ENCODE measurements at regions not wholly inside any gene's neighbourhood (a gene's known extent, or its start where the extent isn't known, plus 50 kb on each side); places are given as distances from the start of the nearest gene placed in this dataset.
A peak's percentile ranks its signal among the peaks of the same experiment; 100 is the strongest.

GRCh38 chr9:107712390-107712789 is 222.8 kb upstream of the KLF4 start:
- intact Hi-C loops (cut with DNase I): no loop called here
- no peak overlapping the region for H3K27ac ChIP-seq (ENCODE audit: low read depth in 1 of 2, low read length in 2 of 2)
- H3K27me3 ChIP-seq (ENCODE audit: control insufficient read depth in 1 of 2, insufficient read depth in 2 of 2, low read length in 1 of 2): no peaks in the 10 kb centered on the region
- DNase-seq (no peak), ATAC-seq (ENCODE audit: low FRiP score) (no peak)
- no peaks in the 10 kb centered on the region for H3K4me1 ChIP-seq (ENCODE audit: control insufficient read depth in 1 of 2, insufficient read depth in 2 of 2, low read length in 2 of 2)
- H3K36me3 ChIP-seq (ENCODE audit: control insufficient read depth in 1 of 2, insufficient read depth in 2 of 2, low read length in 1 of 2): no peaks in the 10 kb centered on the region
- WGBS, 2 donors: 84 to 85% methylated on average over 3 of the region's 3 CpGs
- H3K4me3 ChIP-seq (ENCODE audit: low read length in 2 of 2): no peak overlapping the region
- H3K9me3 ChIP-seq (ENCODE audit: control insufficient read depth, low read length): no peaks in the 10 kb centered on the region

GRCh38 chr9:107711542-107711941 is 222.0 kb upstream of the KLF4 start:
- no peak overlapping the region for H3K4me3 ChIP-seq (ENCODE audit: low read length in 2 of 2)
- peak; percentile 65 to 80 for DNase-seq
- intact Hi-C loops (cut with DNase I): no loop called here
- 23% methylated on average over 6 of the region's 6 CpGs for WGBS, 2 donors
- H3K36me3 ChIP-seq (ENCODE audit: control insufficient read depth in 1 of 2, insufficient read depth in 2 of 2, low read length in 1 of 2): no peaks in the 10 kb centered on the region
- H3K9me3 ChIP-seq (ENCODE audit: control insufficient read depth, low read length): no peaks in the 10 kb centered on the region
- ATAC-seq (ENCODE audit: low FRiP score): no peak
- no peak overlapping the region for H3K27ac ChIP-seq (ENCODE audit: low read depth in 1 of 2, low read length in 2 of 2)
- H3K27me3 ChIP-seq (ENCODE audit: control insufficient read depth in 1 of 2, insufficient read depth in 2 of 2, low read length in 1 of 2): no peaks in the 10 kb centered on the region
- H3K4me1 ChIP-seq (ENCODE audit: control insufficient read depth in 1 of 2, insufficient read depth in 2 of 2, low read length in 2 of 2): no peaks in the 10 kb centered on the region

DNA sequence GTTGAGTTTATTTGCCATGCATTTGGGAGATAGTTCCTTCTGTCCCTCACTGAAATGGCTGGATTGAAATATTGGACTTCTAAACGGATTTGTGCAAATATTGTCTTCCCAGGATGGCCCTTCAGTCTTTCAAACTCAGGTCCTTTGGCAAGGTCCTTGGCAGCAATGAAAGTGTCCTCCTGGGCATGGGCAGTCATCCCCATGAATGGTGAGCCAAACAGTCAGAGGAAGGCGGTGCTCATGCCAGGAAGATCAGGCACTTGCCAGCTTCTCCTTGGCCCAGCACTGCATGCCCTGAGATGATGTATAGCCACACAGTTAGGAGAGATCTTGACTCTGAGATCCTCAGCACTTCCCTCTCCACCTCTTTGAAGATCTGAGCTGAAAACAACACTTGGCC is 221.4 kb upstream of the KLF4 start:
- no peak for ATAC-seq (ENCODE audit: low FRiP score)
- WGBS, 2 donors: 15 to 28% methylated on average over 2 of the region's 2 CpGs
- no peaks in the 10 kb centered on the region for H3K27me3 ChIP-seq (ENCODE audit: control insufficient read depth in 1 of 2, insufficient read depth in 2 of 2, low read length in 1 of 2)
- no peaks in the 10 kb centered on the region for H3K4me1 ChIP-seq (ENCODE audit: control insufficient read depth in 1 of 2, insufficient read depth in 2 of 2, low read length in 2 of 2)
- no peak for DNase-seq
- H3K27ac ChIP-seq (ENCODE audit: low read depth in 1 of 2, low read length in 2 of 2): no peak overlapping the region
- intact Hi-C loops (cut with DNase I): no loop called here
- no peak overlapping the region for H3K4me3 ChIP-seq (ENCODE audit: low read length in 2 of 2)
- no peaks in the 10 kb centered on the region for H3K9me3 ChIP-seq (ENCODE audit: control insufficient read depth, low read length)
- H3K36me3 ChIP-seq (ENCODE audit: control insufficient read depth in 1 of 2, insufficient read depth in 2 of 2, low read length in 1 of 2): no peaks in the 10 kb centered on the region

DNA sequence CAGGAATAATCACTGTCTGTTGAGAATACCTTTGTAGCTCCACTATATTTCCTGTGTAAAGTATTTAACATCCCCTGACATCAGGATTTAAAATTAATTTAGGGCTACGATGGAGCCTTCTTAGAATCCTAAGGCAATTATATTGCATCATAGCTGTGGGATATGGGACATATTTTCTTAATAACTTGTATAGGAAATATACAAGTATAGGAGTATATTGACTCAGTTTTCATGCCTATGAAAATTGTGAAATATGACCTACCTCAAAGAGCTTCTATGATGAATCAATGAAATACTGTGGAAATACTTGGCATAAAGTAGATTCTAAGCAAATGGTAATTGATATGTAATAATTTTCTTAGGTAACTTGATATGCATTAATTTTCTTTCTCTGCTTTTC is 221.0 kb upstream of the KLF4 start:
- Histone ChIP-seq H3K27me3 (ENCODE audit: control insufficient read depth in 1 of 2, insufficient read depth in 2 of 2, low read length in 1 of 2) (no peaks in the 10 kb centered on the region), H3K4me1 (ENCODE audit: control insufficient read depth in 1 of 2, insufficient read depth in 2 of 2, low read length in 2 of 2) (no peaks in the 10 kb centered on the region), H3K4me3 (ENCODE audit: low read length in 2 of 2) (no peak overlapping the region), H3K9me3 (ENCODE audit: control insufficient read depth, low read length) (no peaks in the 10 kb centered on the region), H3K27ac (ENCODE audit: low read depth in 1 of 2, low read length in 2 of 2) (no peak overlapping the region), H3K36me3 (ENCODE audit: control insufficient read depth in 1 of 2, insufficient read depth in 2 of 2, low read length in 1 of 2) (no peaks in the 10 kb centered on the region)
- 68 to 82% methylated on average over 1 of the region's 1 CpG for WGBS, 2 donors
- intact Hi-C loops (cut with DNase I): no loop called here
- DNase-seq: no peak
- ATAC-seq (ENCODE audit: low FRiP score): no peak

DNA sequence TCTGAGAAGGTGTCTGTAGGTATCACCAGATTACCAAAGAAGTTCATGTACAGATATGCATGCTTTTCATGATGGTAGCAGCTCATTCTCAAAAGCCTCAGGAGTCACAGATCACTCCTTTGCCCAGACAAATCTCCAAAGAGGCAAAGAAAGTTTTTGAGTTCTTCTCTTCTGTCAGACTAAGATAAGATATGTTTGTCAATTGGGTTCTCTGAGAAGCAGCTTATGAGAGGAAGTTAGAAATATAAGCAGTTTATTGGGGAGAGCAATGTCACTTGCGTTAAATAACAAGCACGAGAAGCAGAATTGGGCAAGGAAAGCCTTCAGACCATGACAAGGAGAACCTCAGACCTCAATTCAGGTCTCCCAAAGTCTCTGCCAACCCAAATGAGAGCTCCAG is 219.2 kb upstream of the KLF4 start:
- Histone ChIP-seq H3K4me3 (ENCODE audit: low read length in 2 of 2) (no peak overlapping the region), H3K27ac (ENCODE audit: low read depth in 1 of 2, low read length in 2 of 2) (no peak overlapping the region), H3K9me3 (ENCODE audit: control insufficient read depth, low read length) (no peaks in the 10 kb centered on the region), H3K27me3 (ENCODE audit: control insufficient read depth in 1 of 2, insufficient read depth in 2 of 2, low read length in 1 of 2) (no peaks in the 10 kb centered on the region), H3K4me1 (ENCODE audit: control insufficient read depth in 1 of 2, insufficient read depth in 2 of 2, low read length in 2 of 2) (no peaks in the 10 kb centered on the region), H3K36me3 (ENCODE audit: control insufficient read depth in 1 of 2, insufficient read depth in 2 of 2, low read length in 1 of 2) (no peaks in the 10 kb centered on the region)
- no peak for DNase-seq
- WGBS, 2 donors: 88 to 89% methylated on average over 2 of the region's 2 CpGs
- ATAC-seq (ENCODE audit: low FRiP score): no peak
- intact Hi-C loops (cut with DNase I): no loop called here

DNA sequence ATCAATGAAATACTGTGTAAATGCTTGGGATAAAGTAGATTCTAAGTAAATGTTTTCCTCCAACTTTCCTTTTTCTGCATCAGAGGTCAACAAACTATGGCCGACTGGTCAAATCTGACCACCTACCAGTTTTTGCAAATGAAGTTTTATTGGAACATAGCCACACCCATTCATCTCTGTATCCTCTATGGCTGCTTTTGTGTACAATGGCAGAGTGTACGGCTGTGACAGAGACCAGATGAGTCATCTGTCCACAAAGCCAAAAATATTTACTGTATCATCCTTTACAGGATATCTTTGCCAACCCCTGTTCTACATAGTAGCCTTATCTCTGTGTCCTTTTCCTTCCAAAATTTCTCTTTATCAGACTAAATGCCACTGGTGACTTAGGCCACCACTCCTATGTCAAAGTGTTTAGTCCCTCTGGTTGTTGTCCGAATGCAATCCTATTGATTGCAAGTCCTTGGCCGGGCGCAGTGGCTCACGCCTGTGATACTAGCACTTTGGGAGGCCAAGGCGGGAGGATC is 218.4 kb upstream of the KLF4 start:
- no peaks in the 10 kb centered on the region for H3K27me3 ChIP-seq (ENCODE audit: control insufficient read depth in 1 of 2, insufficient read depth in 2 of 2, low read length in 1 of 2)
- H3K36me3 ChIP-seq (ENCODE audit: control insufficient read depth in 1 of 2, insufficient read depth in 2 of 2, low read length in 1 of 2): no peaks in the 10 kb centered on the region
- ATAC-seq (ENCODE audit: low FRiP score): no peak
- intact Hi-C loops (cut with DNase I): no loop called here
- DNase-seq: no peak
- no peaks in the 10 kb centered on the region for H3K4me1 ChIP-seq (ENCODE audit: control insufficient read depth in 1 of 2, insufficient read depth in 2 of 2, low read length in 2 of 2)
- no peaks in the 10 kb centered on the region for H3K9me3 ChIP-seq (ENCODE audit: control insufficient read depth, low read length)
- no peak overlapping the region for H3K27ac ChIP-seq (ENCODE audit: low read depth in 1 of 2, low read length in 2 of 2)
- 93 to 94% methylated on average over 7 of the region's 7 CpGs for WGBS, 2 donors
- H3K4me3 ChIP-seq (ENCODE audit: low read length in 2 of 2): no peak overlapping the region

- Histone ChIP-seq H3K36me3 (ENCODE audit: control insufficient read depth in 1 of 2, insufficient read depth in 2 of 2, low read length in 1 of 2) (no peaks in the 10 kb centered on the region), H3K4me1 (ENCODE audit: control insufficient read depth in 1 of 2, insufficient read depth in 2 of 2, low read length in 2 of 2) (no peaks in the 10 kb centered on the region), H3K9me3 (ENCODE audit: control insufficient read depth, low read length) (no peaks in the 10 kb centered on the region), H3K4me3 (ENCODE audit: low read length in 2 of 2) (no peak overlapping the region), H3K27ac (ENCODE audit: low read depth in 1 of 2, low read length in 2 of 2) (no peak overlapping the region), H3K27me3 (ENCODE audit: control insufficient read depth in 1 of 2, insufficient read depth in 2 of 2, low read length in 1 of 2) (no peaks in the 10 kb centered on the region)
- intact Hi-C loops (cut with DNase I): no loop called here
- WGBS, 2 donors: 55 to 85% methylated on average over 6 of the region's 6 CpGs
- DNase-seq (no peak), ATAC-seq (ENCODE audit: low FRiP score) (no peak)
Measured at GRCh38 chr9:107707428-107707837, 217.9 kb upstream of the KLF4 start.

GRCh38 chr9:107706701-107707427 is 217.3 kb upstream of the KLF4 start:
- intact Hi-C loops (cut with DNase I): no loop called here
- H3K4me3 ChIP-seq (ENCODE audit: low read length in 2 of 2): no peak overlapping the region
- H3K27ac ChIP-seq (ENCODE audit: low read depth in 1 of 2, low read length in 2 of 2): no peak overlapping the region
- no peaks in the 10 kb centered on the region for H3K9me3 ChIP-seq (ENCODE audit: control insufficient read depth, low read length)
- no peaks in the 10 kb centered on the region for H3K36me3 ChIP-seq (ENCODE audit: control insufficient read depth in 1 of 2, insufficient read depth in 2 of 2, low read length in 1 of 2)
- DNase-seq: no peak
- no peaks in the 10 kb centered on the region for H3K4me1 ChIP-seq (ENCODE audit: control insufficient read depth in 1 of 2, insufficient read depth in 2 of 2, low read length in 2 of 2)
- no peaks in the 10 kb centered on the region for H3K27me3 ChIP-seq (ENCODE audit: control insufficient read depth in 1 of 2, insufficient read depth in 2 of 2, low read length in 1 of 2)
- no peak for ATAC-seq (ENCODE audit: low FRiP score)
- 89 to 93% methylated on average over 3 of the region's 3 CpGs for WGBS, 2 donors

GRCh38 chr9:107705521-107705920 is 216.0 kb upstream of the KLF4 start:
- DNase-seq (no peak), ATAC-seq (ENCODE audit: low FRiP score) (no peak)
- intact Hi-C loops (cut with DNase I): no loop called here
- H3K27ac ChIP-seq (ENCODE audit: low read depth in 1 of 2, low read length in 2 of 2): no peak overlapping the region
- WGBS, 2 donors: 91 to 93% methylated on average over 3 of the region's 3 CpGs
- no peaks in the 10 kb centered on the region for H3K36me3 ChIP-seq (ENCODE audit: control insufficient read depth in 1 of 2, insufficient read depth in 2 of 2, low read length in 1 of 2)
- H3K4me3 ChIP-seq (ENCODE audit: low read length in 2 of 2): no peak overlapping the region
- no peaks in the 10 kb centered on the region for H3K4me1 ChIP-seq (ENCODE audit: control insufficient read depth in 1 of 2, insufficient read depth in 2 of 2, low read length in 2 of 2)
- H3K9me3 ChIP-seq (ENCODE audit: control insufficient read depth, low read length): no peaks in the 10 kb centered on the region
- H3K27me3 ChIP-seq (ENCODE audit: control insufficient read depth in 1 of 2, insufficient read depth in 2 of 2, low read length in 1 of 2): no peaks in the 10 kb centered on the region
